T47D (cell line): ENCODE measurements at regions not wholly inside any gene's neighbourhood (a gene's known extent, or its start where the extent isn't known, plus 50 kb on each side); places are given as distances from the start of the nearest gene placed in this dataset.
"Not testable (repeated sequence)": the region's sequence is repeated elsewhere in the genome, so short reads cannot be mapped to it uniquely, and the experiment has no call there.

ENCODE experiments used
- DNase-seq, 2 experiments: peaks; one replicate each; pipeline versions ENCODE4 v3.0.0 to v3.0.0-alpha.2; 2011 to 2012; ENCODE audit warnings: low read depth in 1 of 2, low spot score in 1 of 2
- JUND ChIP-seq: IDR thresholded peaks from 2 replicates; pipeline ENCODE4 v1.6.1; 2012; ENCODE audit warnings: low read depth
- in situ Hi-C: cut with HindIII; loops from 2 replicates; pipeline ENCODE4 v1.10.0; 2016; ENCODE audit warnings: low sequenced_read_pairs, low pct_unique_long_range_greater_than_20kb

DNA sequence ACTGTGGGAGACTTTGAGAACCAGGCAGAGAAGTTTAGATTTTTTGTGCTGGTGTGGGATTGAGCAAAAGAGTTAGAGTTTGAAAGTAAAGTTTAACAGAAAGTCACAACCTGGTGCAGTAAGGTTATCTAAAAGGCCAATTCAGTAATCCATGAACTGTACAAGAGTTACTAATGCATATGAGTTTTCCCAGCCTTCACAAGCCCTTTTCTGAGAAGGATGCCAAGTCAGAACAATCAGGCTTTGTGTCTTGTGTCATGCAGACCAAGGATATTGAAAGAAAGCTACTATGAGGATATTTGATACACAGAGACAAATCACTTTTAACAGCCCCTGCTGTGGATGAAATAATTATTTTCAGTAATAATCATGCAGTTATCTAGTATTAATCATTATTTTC lies 68.8 kb upstream of the MYO3A start:
- TF ChIP-seq JUND = no peak
- no peak for DNase-seq
- in situ Hi-C loops = no loop called here

DNA sequence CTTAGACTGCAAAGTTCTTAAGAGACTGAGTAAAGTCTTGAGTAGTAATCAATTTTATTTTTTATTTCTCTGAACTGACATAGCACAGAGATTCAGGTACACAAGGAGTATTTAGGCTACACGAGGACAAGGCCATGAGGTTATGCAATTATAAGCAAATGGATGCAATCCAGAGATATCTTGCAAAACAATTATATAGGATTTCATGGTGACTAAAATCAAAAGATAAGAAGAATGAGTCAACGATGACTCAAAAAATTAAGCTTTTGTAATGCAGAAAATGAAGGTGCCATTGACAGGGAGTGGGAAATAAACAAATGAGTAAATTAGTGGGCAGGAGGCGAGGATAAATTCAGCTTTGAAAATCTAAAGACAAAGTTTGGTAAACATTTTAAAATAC lies 66.7 kb upstream of the MYO3A start:
- in situ Hi-C loops = no loop called here
- no peak for TF ChIP-seq JUND
- no peak for DNase-seq

DNA sequence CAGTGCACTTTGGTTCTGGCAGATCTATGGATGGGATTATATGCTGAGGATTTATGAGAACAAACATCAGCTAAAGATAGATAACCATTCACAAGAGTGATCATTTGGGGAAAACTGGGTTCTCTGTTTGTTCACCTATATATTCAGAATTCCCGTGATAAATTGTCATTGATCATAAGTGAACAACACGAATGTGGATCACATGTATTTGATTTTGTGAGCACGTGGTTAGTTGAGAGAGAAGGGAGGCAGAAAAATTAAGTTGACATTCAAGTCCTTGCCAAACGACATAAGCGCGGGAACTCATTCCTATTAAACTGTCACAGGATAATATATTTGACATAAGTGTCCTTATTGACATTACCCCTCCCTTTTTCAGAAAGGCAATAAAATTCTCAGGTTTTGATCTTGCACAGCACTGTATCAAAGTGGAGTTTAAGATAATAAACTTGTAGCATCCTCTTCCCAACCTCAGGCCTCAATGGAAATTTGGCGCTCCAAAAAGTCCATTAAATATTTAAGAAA lies 64.9 kb upstream of the MYO3A start:
- TF ChIP-seq JUND = no peak
- DNase-seq = no peak
- in situ Hi-C loops = no loop called here

DNA sequence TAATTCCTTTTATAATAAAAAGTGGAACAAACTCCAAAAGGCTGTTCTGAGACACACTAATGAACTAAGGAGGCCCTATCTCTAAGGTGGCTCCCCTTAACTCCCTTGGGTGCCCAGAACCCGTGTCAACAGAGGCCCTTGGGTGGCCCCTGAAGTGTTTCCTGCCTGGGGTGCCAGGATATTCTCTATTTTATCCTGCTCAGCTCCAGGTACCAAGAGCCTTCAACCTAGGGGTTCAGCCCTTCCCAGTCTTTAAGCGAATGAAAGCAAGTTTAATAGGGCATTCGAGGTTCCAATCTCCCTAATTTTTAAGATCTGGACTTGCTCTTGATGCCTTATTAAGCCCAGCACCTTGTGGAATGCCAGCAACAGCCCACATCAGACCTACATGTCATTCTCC lies 64.4 kb upstream of the MYO3A start:
- DNase-seq = no peak
- in situ Hi-C loops = no loop called here
- TF ChIP-seq JUND = no peak

DNA sequence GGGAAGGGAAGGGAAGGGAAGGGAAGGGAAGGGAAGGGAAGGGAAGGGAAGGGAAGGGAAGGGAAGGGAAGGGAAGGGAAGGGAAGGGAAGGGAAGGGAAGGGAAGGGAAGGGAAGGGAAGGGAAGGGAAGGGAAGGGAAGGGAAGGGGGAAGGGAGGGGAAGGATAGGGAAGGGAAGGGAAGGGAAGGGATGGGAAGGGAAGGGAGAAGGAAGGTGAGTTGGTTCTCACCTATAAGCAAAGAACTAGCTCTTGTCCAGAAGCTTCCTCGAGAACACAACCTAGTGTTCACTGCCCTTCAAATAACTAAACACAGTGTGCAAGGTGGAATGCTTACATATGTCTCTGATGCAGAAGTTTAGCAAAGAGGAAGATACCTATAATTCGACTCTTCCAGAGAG lies 59.6 kb upstream of the MYO3A start:
- in situ Hi-C loops = not testable (repeated sequence)

DNA sequence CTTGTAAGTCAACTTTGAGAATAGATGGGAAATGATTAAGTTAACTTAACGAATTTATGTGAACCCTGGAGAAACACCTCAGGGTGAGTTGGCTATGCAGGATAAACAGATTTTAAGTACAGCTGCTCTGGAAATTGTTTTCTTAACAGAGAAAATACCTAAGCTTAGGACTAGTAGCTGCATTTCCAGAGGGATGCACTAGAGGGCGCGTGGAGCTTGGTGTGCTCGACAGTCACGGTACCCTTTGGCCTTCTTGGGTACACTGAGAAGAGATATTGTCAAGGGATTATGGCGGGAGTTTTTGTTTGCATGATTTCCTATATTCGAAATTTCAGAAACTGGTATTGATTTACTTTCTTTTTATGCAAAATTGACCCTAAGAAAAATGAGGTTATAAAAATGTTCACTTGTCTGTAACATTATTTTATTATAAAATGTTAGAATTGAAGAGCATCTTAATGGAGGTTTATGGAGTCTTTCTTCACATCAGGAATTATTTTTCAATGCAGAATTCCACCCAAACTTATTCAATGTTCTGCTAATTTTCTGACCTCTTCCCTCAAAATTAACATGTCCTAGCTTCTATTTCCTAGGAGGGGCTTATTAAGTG lies 58.4 kb upstream of the MYO3A start:
- peak; percentile 11 to 80 for DNase-seq
- no peak for TF ChIP-seq JUND
- in situ Hi-C loops = no loop called here

More for the DNA sequence above, 59.6 kb upstream of the MYO3A start:
- not testable (repeated sequence) for DNase-seq

DNA sequence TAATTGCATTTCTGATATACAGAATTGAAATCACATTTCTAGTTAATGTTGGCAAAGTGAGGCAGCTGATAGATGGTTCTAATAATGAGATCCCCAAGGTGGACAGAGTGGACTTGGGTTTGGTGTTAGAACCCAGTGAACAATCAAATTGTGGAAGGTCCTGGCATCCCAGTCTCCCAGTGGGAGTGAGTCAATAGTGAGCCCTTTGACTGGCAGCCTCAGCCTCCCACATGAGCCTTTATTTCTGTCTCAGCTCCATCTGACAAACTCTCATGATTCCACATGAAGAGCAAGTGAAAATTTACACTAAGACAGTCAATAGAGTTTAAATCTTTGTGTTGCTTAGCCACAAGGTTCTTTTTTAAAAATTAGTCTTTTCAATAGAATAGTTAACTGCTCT lies 56.7 kb upstream of the MYO3A start:
- in situ Hi-C loops = no loop called here
- no peak for DNase-seq
- TF ChIP-seq JUND = no peak
